ENCODE measurements at regions not wholly inside any gene's neighbourhood (a gene's known extent, or its start where the extent isn't known, plus 50 kb on each side); places are given as distances from the start of the nearest gene placed in this dataset.

DNA sequence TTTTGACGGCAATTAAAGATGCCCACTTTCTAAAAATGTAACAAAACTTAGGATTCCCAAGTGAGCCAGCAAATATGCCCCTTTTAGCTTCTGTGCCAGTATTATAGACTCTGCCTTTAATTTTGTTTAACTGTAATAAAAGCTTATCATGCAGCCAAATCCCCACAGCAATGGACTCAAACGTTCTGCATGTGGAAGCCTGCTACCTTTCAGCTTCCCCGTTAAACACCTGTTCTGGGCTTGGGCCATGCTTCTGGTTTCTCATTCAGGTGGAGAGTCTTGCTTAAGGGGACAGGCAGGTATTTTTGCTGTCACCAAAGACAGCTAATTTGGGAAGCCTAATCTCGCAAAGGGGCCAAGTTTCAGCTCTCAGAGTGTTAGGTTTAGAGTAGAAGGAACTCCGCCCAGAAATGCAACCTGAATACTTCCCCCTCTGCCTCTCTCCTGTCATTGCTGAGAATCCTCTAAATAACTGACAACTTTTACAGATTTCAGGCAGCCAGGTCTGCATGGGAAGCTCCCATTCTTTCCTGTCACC, 399.4 kb upstream of the ATP11B start:
- TF ChIP-seq POLR2A (IDR thresholded peaks at IDR 0.05) (no peak), POLR2AphosphoS5 (IDR thresholded peaks at IDR 0.05) (no peak), EP300 (IDR thresholded peaks at IDR 0.05) (no peak)
- TF ChIP-seq, protein P1, sequence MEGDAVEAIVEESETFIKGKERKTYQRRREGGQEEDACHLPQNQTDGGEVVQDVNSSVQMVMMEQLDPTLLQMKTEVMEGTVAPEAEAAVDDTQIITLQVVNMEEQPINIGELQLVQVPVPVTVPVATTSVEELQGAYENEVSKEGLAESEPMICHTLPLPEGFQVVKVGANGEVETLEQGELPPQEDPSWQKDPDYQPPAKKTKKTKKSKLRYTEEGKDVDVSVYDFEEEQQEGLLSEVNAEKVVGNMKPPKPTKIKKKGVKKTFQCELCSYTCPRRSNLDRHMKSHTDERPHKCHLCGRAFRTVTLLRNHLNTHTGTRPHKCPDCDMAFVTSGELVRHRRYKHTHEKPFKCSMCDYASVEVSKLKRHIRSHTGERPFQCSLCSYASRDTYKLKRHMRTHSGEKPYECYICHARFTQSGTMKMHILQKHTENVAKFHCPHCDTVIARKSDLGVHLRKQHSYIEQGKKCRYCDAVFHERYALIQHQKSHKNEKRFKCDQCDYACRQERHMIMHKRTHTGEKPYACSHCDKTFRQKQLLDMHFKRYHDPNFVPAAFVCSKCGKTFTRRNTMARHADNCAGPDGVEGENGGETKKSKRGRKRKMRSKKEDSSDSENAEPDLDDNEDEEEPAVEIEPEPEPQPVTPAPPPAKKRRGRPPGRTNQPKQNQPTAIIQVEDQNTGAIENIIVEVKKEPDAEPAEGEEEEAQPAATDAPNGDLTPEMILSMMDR (IDR thresholded peaks at IDR 0.05): no peak

Data from suprapubic skin (tissue), 4 donors.